Omental fat pad (tissue), 3 donors: ENCODE measurements at regions not wholly inside any gene's neighbourhood (a gene's known extent, or its start where the extent isn't known, plus 50 kb on each side); places are given as distances from the start of the nearest gene placed in this dataset.
"Not testable (repeated sequence)": the region's sequence is repeated elsewhere in the genome, so short reads cannot be mapped to it uniquely, and the experiment has no call there.

Source experiments
- ATAC-seq: fragments of 150-250 bp; one replicate; pipeline ENCODE4 v1.9.1; 2016; ENCODE audit warnings: mild to moderate bottlenecking, moderate library complexity; ENCODE audit not compliant: low FRiP score
- DNase-seq: peaks from one replicate; pipeline ENCODE4 v3.0.0-alpha.2; 2019; ENCODE audit warnings: low spot score
- CTCF ChIP-seq, 3 donors: fragments of 450-650 bp; IDR thresholded peaks; one replicate each; pipeline ENCODE4 v1.5.1; 2016 to 2017; ENCODE audit warnings: antibody characterized with exemption in 3 of 3, mild to moderate bottlenecking in 3 of 3, moderate library complexity in 2 of 3

DNA sequence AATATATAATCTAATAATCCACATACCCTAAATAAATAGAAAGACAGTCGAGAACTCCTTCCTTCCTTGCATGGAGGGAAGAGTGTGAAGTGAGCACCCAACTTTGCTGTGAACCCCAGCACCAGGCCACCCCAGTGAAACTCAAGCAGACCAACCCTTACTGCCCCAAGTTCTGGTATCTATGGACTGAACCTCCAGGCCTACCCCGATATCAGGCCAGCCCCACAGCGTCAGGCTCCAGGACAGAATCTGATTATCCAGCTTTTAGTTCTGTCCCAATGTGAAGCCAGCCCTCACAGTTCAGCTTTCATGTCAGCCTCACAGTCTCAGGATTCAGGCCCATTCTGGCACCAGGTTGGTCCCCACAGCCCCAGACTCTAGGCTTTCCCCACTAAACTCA is 1617.2 kb upstream of the AGA start:
- no peak for TF ChIP-seq CTCF (IDR thresholded peaks at IDR 0.05)
- no peak for ATAC-seq

DNA sequence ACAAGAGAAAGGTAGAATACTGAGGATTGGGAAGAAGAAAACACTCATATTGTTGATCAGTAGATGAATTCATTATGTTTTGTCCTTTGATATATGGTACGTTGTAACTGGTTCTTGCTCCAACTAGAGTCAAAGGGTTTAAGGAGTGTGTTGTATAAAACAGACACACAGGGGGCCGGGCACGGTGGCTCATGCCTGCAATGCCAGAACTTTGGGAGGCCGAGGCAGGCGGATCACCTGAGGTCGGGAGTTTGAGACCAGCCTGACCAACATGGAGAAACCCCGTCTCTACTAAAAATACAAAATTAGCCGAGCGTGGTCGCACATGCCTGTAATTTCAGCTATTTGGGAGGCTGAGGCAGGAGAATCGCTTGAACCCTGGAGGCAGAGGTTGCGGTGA is 1624.0 kb upstream of the AGA start:
- ATAC-seq, DNase-seq: not testable (repeated sequence)

More for the DNA sequence above, 1617.2 kb upstream of the AGA start:
- DNase-seq = no peak

GRCh38 chr4:179071131-179071530 is 1628.9 kb upstream of the AGA start:
- no peak for TF ChIP-seq CTCF (IDR thresholded peaks at IDR 0.05)
- no peak for ATAC-seq
- DNase-seq = no peak

DNA sequence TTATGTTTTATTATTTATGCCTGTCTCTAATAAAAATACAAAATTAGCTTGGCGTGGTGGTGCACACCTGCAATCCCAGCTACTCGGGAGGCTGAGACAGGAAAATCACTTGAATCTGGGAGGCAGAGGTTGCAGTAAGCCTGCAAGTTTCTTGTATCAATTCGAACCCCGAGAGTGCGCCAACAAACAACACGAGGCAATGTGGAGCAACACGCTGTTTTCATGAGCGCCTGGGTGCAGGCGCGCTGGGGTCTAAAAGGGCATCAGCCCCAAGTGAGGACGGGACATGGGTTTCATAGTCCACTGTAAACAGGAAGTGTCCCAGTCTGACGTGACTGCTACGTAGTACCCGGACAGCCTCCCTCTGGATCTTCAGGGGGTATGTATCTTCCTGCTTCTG is 1634.6 kb upstream of the AGA start:
- TF ChIP-seq CTCF (IDR thresholded peaks at IDR 0.05) = no peak
- DNase-seq (no peak), ATAC-seq (no peak)

DNA sequence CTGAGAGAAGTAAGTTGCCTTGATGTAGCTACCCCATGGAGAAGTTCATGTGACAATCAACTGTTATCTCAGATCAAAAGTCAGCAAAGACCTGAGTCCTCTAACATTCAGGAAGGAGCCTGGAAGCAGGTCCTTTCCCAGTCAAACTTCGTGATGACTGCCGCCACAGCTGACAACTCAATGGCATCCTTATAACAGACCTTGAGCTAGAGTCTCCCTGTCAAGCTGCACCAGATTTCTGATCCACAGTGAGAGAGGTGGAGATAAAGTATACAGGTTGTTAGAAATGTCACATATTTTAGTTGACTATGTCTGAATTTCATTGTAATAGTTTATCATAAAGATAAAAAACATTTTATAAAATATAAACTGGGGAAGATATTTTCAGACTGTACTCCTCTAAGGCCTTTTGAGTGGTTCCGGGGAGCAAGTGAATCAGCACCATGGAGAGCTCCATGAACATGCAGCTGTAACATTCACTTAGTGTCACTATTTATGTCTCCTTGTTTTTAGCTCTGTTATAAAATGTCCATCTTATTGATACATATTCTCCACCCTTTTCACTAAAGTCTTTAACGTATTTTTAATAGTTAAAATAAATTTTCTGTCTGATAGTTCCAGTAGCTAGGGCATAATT is 1653.5 kb upstream of the AGA start:
- TF ChIP-seq CTCF (IDR thresholded peaks at IDR 0.05) = no peak
- DNase-seq (no peak), ATAC-seq (no peak)

- ATAC-seq = no peak
- TF ChIP-seq CTCF (IDR thresholded peaks at IDR 0.05) = no peak
- no peak for DNase-seq
Measured at GRCh38 chr4:179097741-179098140, 1655.5 kb upstream of the AGA start.

DNA sequence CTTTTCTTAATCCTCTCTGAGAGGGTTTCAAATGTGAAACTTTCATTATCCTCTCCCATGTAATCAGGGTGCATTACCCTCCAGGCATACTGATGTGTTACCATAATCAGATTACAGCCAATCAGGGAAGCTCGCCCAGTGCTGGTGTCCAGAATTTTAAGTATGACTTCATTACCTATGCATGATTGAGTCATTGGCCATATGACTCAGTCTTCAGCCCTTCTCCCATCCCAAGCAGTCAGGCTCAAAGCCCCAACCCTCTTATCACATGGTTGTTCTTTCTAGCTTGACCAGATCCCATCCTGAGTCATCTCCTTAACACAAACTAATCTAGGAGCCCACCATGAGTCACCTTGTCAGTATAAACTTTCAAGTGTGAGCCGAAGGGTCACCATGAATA is 1668.1 kb upstream of the AGA start:
- ATAC-seq = no peak
- TF ChIP-seq CTCF (IDR thresholded peaks at IDR 0.05) = no peak
- no peak for DNase-seq

- DNase-seq (no peak), ATAC-seq (no peak)
- TF ChIP-seq CTCF (IDR thresholded peaks at IDR 0.05) = no peak
Measured at GRCh38 chr4:179110816-179111215, 1668.6 kb upstream of the AGA start.
